Activated B cell treated with CpG ODN at 0.5 μM for 24 hours (primary cell): ENCODE measurements at regions not wholly inside any gene's neighbourhood (a gene's known extent, or its start where the extent isn't known, plus 50 kb on each side); places are given as distances from the start of the nearest gene placed in this dataset.
"Not testable (repeated sequence)": the region's sequence is repeated elsewhere in the genome, so short reads cannot be mapped to it uniquely, and the experiment has no call there.

ENCODE experiments used
- ATAC-seq: fragments of 200-7000 bp; cut with Tn5 transposase; one replicate; pipeline ENCODE4 v1.10.0; 2021; ENCODE audit warnings: low read depth, mild to moderate bottlenecking, moderate library complexity
- CTCF ChIA-PET: fragments of 350-600 bp; sonication (Branson Sonifier 250); formaldehyde crosslinking; loops from one replicate; lab custom pipeline; 2021; ENCODE audit warnings: antibody characterized with exemption; lab: Charles Lee
- POLR2A ChIA-PET: fragments of 350-600 bp; sonication (Branson Sonifier 250); formaldehyde crosslinking; loops from one replicate; lab custom pipeline; 2021; ENCODE audit warnings: antibody characterized with exemption; lab: Charles Lee
- DNase-seq: peaks from one replicate; pipeline ENCODE4 v3.0.0; 2022
- H3K27ac Mint-ChIP-seq: one replicate; pipeline ENCODE4 v1.8.0; 2020; ENCODE audit warnings: mixed read lengths
- H3K27me3 Mint-ChIP-seq: one replicate; pipeline ENCODE4 v1.8.0; 2021; ENCODE audit warnings: mixed read lengths
- H3K36me3 Mint-ChIP-seq: one replicate; pipeline ENCODE4 v1.8.0; 2021; ENCODE audit warnings: low read depth, mixed read lengths
- H3K4me1 Mint-ChIP-seq: one replicate; pipeline ENCODE4 v1.8.0; 2021; ENCODE audit warnings: mixed read lengths
- H3K4me3 Mint-ChIP-seq: one replicate; pipeline ENCODE4 v1.8.0; 2020; ENCODE audit warnings: mild to moderate bottlenecking, mixed read lengths
- H3K9me3 Mint-ChIP-seq: one replicate; pipeline ENCODE4 v1.8.0; 2020; ENCODE audit warnings: mixed read lengths
- intact Hi-C: fragments of 100-400 bp; cut with micrococcal nuclease; formaldehyde crosslinking; loops from one replicate; pipeline ENCODE4 v1.15.1; 2024
- TF ChIP-seq, protein P1 (sequence below): fragments of 200-600 bp; IDR thresholded peaks from one replicate; pipeline ENCODE4 v1.8.0; 2022; ENCODE audit warnings: antibody characterized with exemption, mild to moderate bottlenecking

DNA sequence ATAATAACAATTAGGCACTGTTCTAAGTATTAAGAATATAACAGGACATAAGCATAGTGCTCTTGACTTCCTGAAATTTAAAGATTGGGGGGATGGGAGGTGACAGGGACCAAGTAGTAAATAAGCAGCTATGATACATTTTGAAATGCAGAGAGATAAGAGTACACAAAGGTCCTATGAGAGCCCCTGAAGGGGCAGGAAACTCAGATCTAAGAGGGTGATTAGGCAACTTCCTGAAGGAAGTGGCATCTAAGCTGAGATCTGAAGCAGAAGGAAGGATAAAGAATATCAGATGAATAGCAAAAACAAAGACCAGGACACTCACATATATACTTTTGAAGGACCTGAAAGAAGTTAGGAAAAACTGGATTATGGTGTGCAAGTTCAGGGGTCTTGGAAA, 415.2 kb upstream of the FRG2C start:
- no peaks in the 10 kb centered on the region for H3K27me3 Mint-ChIP-seq
- ATAC-seq: no peak
- POLR2A ChIA-PET: no interaction called here
- intact Hi-C loops: no loop called here
- H3K9me3 Mint-ChIP-seq: no peaks in the 10 kb centered on the region
- TF ChIP-seq, protein P1, sequence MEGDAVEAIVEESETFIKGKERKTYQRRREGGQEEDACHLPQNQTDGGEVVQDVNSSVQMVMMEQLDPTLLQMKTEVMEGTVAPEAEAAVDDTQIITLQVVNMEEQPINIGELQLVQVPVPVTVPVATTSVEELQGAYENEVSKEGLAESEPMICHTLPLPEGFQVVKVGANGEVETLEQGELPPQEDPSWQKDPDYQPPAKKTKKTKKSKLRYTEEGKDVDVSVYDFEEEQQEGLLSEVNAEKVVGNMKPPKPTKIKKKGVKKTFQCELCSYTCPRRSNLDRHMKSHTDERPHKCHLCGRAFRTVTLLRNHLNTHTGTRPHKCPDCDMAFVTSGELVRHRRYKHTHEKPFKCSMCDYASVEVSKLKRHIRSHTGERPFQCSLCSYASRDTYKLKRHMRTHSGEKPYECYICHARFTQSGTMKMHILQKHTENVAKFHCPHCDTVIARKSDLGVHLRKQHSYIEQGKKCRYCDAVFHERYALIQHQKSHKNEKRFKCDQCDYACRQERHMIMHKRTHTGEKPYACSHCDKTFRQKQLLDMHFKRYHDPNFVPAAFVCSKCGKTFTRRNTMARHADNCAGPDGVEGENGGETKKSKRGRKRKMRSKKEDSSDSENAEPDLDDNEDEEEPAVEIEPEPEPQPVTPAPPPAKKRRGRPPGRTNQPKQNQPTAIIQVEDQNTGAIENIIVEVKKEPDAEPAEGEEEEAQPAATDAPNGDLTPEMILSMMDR: no peak
- no peaks in the 10 kb centered on the region for H3K4me1 Mint-ChIP-seq
- no peak overlapping the region for H3K4me3 Mint-ChIP-seq
- no peak overlapping the region for H3K27ac Mint-ChIP-seq
- no peak for DNase-seq
- H3K36me3 Mint-ChIP-seq: no peaks in the 10 kb centered on the region
- CTCF ChIA-PET: no interaction called here

DNA sequence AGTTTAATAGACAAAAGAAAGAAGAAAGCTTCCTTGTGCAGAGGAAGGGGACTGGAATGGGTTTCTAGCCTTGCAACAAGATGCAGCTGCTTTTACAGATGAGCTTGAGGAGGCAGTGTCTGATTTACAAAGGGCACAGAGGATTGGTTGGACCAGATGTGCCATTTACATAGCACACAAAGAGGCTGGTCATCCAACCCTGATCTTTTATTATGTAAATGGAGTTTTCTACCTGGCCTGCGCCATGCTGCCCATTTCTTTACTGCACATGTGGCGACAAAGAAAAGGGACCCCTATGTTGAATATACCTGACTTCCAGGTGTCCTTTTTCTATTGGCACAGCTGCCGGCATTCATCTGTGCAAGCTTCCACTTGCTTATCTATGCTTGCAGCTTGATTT, 409.4 kb upstream of the FRG2C start:
- Mint-ChIP-seq H3K27me3 (no peaks in the 10 kb centered on the region), H3K4me3 (no peak overlapping the region), H3K36me3 (no peaks in the 10 kb centered on the region), H3K27ac (no peak overlapping the region), H3K9me3 (no peaks in the 10 kb centered on the region), H3K4me1 (no peaks in the 10 kb centered on the region)
- no peak for DNase-seq
- intact Hi-C loops: no loop called here
- TF ChIP-seq, protein P1: no peak
- ATAC-seq: no peak
- POLR2A ChIA-PET: no interaction called here
- CTCF ChIA-PET: no interaction called here

DNA sequence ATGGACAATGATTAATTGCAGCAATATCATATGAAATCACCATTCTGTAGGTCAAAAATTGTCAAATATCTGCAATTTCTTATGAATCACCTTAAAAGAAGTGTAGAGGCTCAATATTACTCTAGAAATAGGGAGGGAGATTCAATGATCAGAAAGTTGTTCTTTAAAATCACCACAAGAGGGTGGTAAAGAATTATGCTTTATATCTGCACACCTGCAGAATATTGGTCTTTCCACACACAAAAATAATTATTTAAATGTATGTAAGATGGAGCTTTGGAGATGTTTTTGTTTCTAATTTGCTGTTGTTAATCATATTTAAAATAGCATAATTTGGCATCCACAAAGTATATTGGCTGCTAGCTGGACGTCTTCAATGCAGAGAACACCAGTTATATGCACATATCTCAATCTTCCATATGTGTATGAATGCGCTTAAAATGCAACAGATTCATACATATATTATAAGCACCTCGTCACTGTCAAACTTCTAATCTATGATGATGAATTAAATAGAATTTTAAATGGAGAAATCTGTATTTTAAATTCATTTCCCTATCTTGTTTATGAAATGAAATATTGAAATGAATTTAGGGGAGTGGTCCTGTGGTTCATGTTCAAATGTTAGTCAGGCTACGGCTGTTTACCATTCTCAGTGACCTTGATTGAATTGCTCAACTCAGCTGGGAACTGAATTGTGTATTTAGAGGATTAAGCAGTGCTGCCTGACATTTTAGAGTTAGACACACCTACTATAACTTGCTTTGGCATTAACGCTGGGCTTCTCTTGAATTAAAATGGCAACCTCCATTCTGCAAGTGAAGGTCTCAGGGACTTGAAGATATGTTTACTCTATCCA, 405.1 kb upstream of the FRG2C start:
- POLR2A ChIA-PET, H3K9me3 Mint-ChIP-seq, H3K4me3 Mint-ChIP-seq, CTCF ChIA-PET, H3K27me3 Mint-ChIP-seq, H3K4me1 Mint-ChIP-seq, ATAC-seq, H3K36me3 Mint-ChIP-seq, H3K27ac Mint-ChIP-seq, DNase-seq: not testable (repeated sequence)
- intact Hi-C loops: loop anchor here (2.0 kb wide), 1 partner anchor 170 kb away; no protein-coding TSS in a partner anchor

DNA sequence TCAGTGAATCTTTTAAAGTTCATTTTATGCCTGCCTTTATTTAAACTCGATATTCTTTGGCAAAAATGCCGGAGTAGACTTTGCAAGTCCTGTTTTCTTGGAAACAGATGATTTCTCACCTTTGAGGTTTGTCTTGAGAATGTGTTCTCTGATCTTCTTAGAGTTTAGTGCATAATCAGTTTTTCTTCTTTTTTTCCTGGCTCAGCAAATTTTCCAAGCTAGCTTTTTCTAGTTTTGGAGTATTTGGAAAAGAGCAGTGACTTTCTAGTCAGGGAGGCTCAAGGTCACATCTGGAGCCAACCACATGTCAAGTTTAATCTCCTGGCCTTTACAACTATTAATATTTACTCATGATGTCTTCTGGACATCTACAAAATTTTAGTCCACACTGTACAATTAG, 403.2 kb upstream of the FRG2C start:
- intact Hi-C loops, CTCF ChIA-PET, H3K27ac Mint-ChIP-seq, ATAC-seq, POLR2A ChIA-PET, H3K4me1 Mint-ChIP-seq, DNase-seq, H3K36me3 Mint-ChIP-seq, H3K9me3 Mint-ChIP-seq, H3K27me3 Mint-ChIP-seq, H3K4me3 Mint-ChIP-seq: not testable (repeated sequence)

DNA sequence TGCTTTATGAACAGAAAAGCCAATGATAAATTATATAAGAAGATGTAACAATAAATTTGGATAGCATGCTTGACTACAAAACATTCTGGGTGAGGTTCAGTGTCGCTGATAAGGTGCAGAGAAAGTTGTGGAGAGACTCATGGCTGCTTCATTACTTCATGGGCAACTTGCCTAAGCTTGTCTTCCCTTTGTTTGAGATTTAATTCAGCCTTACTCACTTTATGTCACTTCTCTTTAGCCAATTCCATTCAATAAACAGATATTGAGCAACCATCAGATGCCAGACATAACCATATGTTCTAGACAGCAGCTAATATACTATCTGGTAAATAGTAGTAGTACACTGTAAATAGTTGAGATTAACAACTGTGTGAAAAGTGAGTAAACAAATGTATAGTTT, 401.5 kb upstream of the FRG2C start:
- TF ChIP-seq, protein P1: no peak
- CTCF ChIA-PET: interaction anchor here (0.6 kb wide), 1 partner anchor 9 kb away, joined by 3 read pairs; no protein-coding TSS in a partner anchor
- H3K36me3 Mint-ChIP-seq: no peaks in the 10 kb centered on the region

DNA sequence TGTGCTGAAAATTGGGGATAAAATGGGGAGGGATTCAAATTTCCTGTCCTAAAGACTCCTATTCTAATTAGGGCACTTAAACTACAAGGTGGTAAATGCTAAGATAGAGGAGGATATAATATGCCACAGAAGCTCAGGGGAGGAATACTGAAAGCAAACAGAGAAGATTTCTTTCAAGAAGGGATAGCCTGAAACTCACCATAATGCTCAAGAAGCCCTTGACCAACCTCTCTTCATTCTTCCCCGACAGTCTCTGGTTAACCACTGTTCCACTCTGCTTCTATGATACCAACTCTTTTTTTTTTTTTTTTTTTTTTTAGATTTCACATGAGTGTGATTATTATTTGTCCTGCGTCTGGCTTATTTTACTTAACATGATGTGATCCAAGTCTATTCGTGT, 398.2 kb upstream of the FRG2C start:
- no peaks in the 10 kb centered on the region for H3K4me1 Mint-ChIP-seq
- intact Hi-C loops: no loop called here
- ChIA-PET CTCF (no interaction called here), POLR2A (no interaction called here)
- DNase-seq: no peak
- TF ChIP-seq, protein P1: no peak
- H3K36me3 Mint-ChIP-seq: no peaks in the 10 kb centered on the region
- H3K27ac Mint-ChIP-seq: no peak overlapping the region
- no peak for ATAC-seq
- H3K27me3 Mint-ChIP-seq: no peaks in the 10 kb centered on the region
- no peaks in the 10 kb centered on the region for H3K9me3 Mint-ChIP-seq
- no peak overlapping the region for H3K4me3 Mint-ChIP-seq

More for the DNA sequence above, 401.5 kb upstream of the FRG2C start:
- DNase-seq (no peak), ATAC-seq (no peak)
- intact Hi-C loops: no loop called here
- H3K27ac Mint-ChIP-seq: no peak overlapping the region
- H3K9me3 Mint-ChIP-seq: no peaks in the 10 kb centered on the region
- POLR2A ChIA-PET: no interaction called here
- H3K27me3 Mint-ChIP-seq: no peaks in the 10 kb centered on the region
- no peaks in the 10 kb centered on the region for H3K4me1 Mint-ChIP-seq
- no peak overlapping the region for H3K4me3 Mint-ChIP-seq

DNA sequence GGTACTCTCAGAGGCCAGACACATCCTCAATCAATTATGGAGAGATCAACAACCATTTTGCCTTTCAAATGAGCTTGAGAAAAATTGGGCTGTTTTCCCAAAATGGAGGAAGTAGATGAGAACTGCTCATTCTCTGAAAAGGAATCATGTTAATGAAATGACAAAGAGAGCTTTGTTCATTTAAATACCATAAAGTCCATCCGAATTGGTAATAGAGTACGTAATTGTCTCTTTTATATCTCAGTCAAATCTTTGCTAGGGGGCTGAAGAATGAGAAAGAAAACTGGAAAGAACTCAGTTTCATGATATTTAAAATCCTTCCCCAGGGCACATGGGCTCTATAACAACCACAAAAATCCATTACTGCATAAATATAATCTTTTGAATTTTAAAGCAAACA, 395.6 kb upstream of the FRG2C start:
- POLR2A ChIA-PET, H3K27me3 Mint-ChIP-seq, H3K4me1 Mint-ChIP-seq, H3K4me3 Mint-ChIP-seq, DNase-seq, H3K9me3 Mint-ChIP-seq, CTCF ChIA-PET, H3K36me3 Mint-ChIP-seq, H3K27ac Mint-ChIP-seq, intact Hi-C loops, ATAC-seq: not testable (repeated sequence)

DNA sequence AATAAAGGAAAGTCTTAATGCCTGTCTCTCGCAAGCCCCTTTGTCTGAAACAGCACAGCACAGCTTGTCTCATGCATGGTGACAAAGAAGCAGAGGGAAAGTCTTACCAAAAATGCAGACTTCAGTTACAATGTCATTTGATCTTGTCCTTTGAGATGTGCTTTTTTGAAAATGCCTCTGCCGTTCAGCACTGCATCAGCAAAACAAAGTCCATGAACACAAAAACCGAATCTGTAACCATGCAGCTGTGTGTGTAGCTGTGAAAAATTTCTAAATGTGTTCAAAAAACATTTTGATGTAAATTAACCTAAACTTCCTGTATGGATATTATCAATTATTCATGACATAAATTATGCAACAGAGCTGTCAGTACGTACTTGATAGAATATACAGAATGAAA, 391.9 kb upstream of the FRG2C start:
- intact Hi-C loops, H3K27me3 Mint-ChIP-seq, H3K4me3 Mint-ChIP-seq: not testable (repeated sequence)

More for the DNA sequence above, 391.9 kb upstream of the FRG2C start:
- H3K36me3 Mint-ChIP-seq, H3K27ac Mint-ChIP-seq, CTCF ChIA-PET, ATAC-seq, DNase-seq, H3K4me1 Mint-ChIP-seq, POLR2A ChIA-PET, H3K9me3 Mint-ChIP-seq: not testable (repeated sequence)
